Omental fat pad (tissue), 3 donors: ENCODE measurements at regions not wholly inside any gene's neighbourhood (a gene's known extent, or its start where the extent isn't known, plus 50 kb on each side); places are given as distances from the start of the nearest gene placed in this dataset.

Experiments
- ATAC-seq: fragments of 150-250 bp; one replicate; pipeline ENCODE4 v1.9.1; 2016; ENCODE audit warnings: mild to moderate bottlenecking, moderate library complexity; ENCODE audit not compliant: low FRiP score
- DNase-seq: peaks from one replicate; pipeline ENCODE4 v3.0.0-alpha.2; 2019; ENCODE audit warnings: low spot score
- TF ChIP-seq, protein P1 (sequence below), 3 donors: fragments of 450-650 bp; IDR thresholded peaks; one replicate each; pipeline ENCODE4 v1.5.1; 2016 to 2017; ENCODE audit warnings: antibody characterized with exemption in 3 of 3, mild to moderate bottlenecking in 3 of 3, moderate library complexity in 2 of 3

DNA sequence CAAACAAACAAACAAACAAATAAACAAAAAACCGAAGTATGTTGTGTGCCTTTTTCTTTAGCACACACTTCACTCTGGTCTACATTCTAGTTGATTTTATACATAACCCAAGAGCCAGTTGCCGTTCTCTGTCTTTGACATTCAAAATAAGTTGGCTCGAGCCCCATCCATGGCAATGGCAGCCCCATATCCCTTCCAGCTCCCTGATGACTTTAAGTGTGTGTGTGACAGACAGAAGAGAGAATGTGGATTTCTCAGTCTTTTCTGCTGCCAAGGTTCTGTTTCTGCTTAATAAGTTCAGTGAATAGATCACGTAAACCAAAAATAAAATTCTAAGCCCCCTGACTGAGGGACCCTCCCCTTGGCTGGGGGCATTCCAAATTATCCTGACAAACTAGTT lies 100.6 kb upstream of the TENM4 start:
- TF ChIP-seq, protein P1, sequence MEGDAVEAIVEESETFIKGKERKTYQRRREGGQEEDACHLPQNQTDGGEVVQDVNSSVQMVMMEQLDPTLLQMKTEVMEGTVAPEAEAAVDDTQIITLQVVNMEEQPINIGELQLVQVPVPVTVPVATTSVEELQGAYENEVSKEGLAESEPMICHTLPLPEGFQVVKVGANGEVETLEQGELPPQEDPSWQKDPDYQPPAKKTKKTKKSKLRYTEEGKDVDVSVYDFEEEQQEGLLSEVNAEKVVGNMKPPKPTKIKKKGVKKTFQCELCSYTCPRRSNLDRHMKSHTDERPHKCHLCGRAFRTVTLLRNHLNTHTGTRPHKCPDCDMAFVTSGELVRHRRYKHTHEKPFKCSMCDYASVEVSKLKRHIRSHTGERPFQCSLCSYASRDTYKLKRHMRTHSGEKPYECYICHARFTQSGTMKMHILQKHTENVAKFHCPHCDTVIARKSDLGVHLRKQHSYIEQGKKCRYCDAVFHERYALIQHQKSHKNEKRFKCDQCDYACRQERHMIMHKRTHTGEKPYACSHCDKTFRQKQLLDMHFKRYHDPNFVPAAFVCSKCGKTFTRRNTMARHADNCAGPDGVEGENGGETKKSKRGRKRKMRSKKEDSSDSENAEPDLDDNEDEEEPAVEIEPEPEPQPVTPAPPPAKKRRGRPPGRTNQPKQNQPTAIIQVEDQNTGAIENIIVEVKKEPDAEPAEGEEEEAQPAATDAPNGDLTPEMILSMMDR (IDR thresholded peaks at IDR 0.05): no peak
- DNase-seq (no peak), ATAC-seq (no peak)

DNA sequence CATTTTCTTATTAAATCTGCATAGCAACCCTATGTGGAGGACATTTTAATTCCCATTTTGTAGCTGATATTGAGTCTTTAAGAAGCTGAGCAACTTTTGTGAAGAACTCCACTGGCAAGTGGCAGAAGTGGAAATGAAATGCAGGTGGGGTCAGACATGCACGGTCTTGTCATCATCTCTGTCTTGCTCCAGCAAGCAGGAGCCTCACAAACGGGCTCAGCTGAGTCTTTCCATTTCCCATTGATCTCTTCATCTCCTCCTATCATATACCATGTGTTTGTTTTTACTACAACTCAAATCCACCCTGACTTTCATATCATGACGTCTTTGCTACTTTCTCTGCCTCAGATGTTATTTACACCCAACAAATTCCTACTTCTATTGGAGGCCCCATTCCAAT lies 97.9 kb upstream of the TENM4 start:
- TF ChIP-seq, protein P1 (IDR thresholded peaks at IDR 0.05): no peak
- no peak for ATAC-seq
- no peak for DNase-seq

DNA sequence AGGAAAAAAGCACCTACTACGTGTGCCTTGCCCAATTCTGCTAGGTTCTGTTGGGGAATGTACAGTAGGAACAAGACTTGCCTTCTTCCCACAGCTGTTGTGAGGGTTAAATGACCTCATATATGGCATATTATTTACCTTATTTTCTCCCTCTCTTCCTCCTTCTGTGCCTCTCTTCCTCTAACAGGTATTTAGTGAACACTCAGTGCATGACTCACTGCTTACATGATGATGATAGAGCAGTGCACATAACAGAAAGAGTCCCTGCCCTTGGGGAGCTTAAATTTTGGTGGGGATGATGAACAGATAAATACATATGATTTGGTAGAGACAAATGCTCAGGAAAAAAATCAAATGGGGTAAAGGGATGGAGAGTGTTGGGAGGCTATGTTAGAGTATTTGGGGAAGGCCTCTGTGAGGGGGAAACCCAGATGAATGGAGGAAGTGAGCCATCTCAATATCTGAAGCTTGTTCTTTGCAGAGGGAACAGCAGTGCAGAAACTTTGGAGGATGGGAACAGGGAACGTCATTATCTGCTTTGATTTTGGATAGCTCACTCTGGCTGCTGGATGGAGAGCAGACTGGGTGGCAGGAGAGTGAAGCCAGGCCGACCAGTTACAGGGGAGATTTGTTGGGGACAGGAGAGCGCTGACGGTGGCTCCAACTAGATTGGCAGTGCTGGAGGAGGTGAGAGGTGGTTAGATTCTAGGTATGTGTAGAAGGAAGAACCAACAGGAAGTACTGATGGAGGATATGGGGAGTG lies 95.5 kb upstream of the TENM4 start:
- TF ChIP-seq, protein P1 (IDR thresholded peaks at IDR 0.05): no peak
- DNase-seq (no peak), ATAC-seq (no peak)

DNA sequence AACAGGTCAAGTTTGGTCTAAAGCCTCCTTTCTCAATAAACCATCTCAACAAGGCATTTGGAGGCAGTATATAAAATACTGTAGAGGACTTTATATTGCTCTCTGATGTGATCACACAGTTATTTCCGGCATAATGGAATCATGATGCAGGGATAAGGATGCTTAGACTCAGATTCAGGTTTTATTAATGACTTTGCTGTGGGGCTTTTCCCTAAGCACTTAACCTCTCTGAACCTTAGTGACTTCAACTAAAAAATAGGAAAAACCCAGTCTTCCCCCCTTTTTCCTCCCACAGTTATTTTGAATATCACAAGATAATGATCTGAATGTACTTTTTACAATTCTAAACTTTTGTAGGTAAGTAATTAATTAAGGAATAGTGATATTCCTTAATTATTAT lies 94.8 kb upstream of the TENM4 start:
- TF ChIP-seq, protein P1 (IDR thresholded peaks at IDR 0.05): no peak
- no peak for ATAC-seq
- DNase-seq: no peak

DNA sequence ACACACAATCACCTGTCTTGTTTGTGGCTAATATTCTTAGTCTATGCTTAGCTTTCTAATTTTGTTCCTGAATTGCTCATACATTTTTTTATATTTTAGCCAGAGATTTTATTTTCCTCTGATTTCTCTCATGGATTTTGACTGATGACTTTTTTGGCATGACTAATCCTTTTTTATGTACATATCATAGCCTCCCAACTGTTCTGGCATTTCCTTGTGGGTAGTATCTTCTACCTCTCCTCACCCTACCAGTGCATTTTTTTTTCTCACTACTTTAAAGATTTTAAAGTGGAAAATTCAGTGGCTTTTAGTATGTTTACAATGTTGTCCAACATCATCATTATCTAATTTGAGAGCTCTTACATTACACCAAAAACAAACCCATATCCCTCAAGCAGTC lies 84.4 kb upstream of the TENM4 start:
- DNase-seq (no peak), ATAC-seq (no peak)
- TF ChIP-seq, protein P1 (IDR thresholded peaks at IDR 0.05): no peak

DNA sequence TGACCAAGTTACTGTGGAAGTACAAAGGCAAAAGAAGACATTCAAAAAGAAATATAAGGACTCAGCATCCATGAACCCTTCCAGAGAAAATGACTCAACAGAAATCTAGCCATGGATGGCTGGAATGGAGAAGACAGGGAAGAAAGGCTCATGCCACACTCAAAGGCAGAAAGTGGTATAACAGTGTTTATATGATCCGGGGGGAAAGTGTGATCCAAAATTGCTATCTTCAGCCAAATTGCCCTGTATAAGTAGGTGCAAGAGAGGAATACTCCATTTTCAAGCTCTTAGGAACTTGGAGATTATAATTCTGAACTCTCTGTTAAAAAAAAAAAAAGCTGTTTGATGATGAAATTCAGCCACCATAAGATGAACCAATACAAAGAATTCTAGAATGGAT lies 81.8 kb upstream of the TENM4 start:
- DNase-seq: no peak
- no peak for ATAC-seq
- TF ChIP-seq, protein P1 (IDR thresholded peaks at IDR 0.05): no peak

DNA sequence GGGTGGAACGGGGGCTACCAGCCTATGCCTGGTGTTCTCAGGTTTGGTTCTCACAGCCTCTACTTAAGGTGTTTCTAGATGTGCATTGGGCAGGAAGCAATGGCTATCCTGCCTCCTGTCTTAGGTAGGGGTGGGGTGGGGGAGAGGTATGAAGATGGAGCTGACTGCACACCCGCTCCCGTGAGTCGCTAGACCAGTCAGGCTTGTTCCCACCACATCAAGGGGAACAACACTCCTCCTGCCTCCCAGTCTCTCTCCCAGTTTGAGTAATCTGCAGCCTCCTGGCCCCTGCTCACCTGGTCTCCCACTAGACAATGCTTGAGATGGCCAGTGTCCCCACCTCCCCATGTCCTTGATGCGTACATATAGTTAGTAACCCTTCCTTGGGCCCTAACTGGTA lies 79.3 kb upstream of the TENM4 start:
- TF ChIP-seq, protein P1 (IDR thresholded peaks at IDR 0.05): no peak
- no peak for ATAC-seq
- DNase-seq: no peak
